ENCODE measurements at regions not wholly inside any gene's neighbourhood (a gene's known extent, or its start where the extent isn't known, plus 50 kb on each side); places are given as distances from the start of the nearest gene placed in this dataset.

- TF ChIP-seq, protein P1, sequence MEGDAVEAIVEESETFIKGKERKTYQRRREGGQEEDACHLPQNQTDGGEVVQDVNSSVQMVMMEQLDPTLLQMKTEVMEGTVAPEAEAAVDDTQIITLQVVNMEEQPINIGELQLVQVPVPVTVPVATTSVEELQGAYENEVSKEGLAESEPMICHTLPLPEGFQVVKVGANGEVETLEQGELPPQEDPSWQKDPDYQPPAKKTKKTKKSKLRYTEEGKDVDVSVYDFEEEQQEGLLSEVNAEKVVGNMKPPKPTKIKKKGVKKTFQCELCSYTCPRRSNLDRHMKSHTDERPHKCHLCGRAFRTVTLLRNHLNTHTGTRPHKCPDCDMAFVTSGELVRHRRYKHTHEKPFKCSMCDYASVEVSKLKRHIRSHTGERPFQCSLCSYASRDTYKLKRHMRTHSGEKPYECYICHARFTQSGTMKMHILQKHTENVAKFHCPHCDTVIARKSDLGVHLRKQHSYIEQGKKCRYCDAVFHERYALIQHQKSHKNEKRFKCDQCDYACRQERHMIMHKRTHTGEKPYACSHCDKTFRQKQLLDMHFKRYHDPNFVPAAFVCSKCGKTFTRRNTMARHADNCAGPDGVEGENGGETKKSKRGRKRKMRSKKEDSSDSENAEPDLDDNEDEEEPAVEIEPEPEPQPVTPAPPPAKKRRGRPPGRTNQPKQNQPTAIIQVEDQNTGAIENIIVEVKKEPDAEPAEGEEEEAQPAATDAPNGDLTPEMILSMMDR (IDR thresholded peaks at IDR 0.05): no peak
- H3K4me1 ChIP-seq: no peaks in the 10 kb centered on the region
- no peaks in the 10 kb centered on the region for H3K36me3 ChIP-seq
- DNase-seq (ENCODE audit: low spot score in 2 of 2): no peak
- intact Hi-C loops (cut with DNase I): no loop called here
- no peaks in the 10 kb centered on the region for H3K9me3 ChIP-seq
- no peak overlapping the region for H3K27ac ChIP-seq
- H3K4me3 ChIP-seq: no peak overlapping the region
- H3K27me3 ChIP-seq: no peaks in the 10 kb centered on the region
Measured at GRCh38 chr6:132244744-132245143, 156.5 kb downstream of the MOXD1 start.

GRCh38 chr6:132236744-132237143 is 164.5 kb downstream of the MOXD1 start:
- Histone ChIP-seq H3K27me3 (no peaks in the 10 kb centered on the region), H3K4me3 (no peak overlapping the region), H3K27ac (no peak overlapping the region), H3K4me1 (no peaks in the 10 kb centered on the region), H3K36me3 (no peaks in the 10 kb centered on the region), H3K9me3 (no peaks in the 10 kb centered on the region)
- intact Hi-C loops (cut with DNase I): no loop called here
- TF ChIP-seq, protein P1 (IDR thresholded peaks at IDR 0.05): no peak
- DNase-seq (ENCODE audit: low spot score in 2 of 2): no peak

- Histone ChIP-seq H3K27me3 (no peaks in the 10 kb centered on the region), H3K27ac (no peak overlapping the region), H3K36me3 (no peaks in the 10 kb centered on the region), H3K4me3 (no peak overlapping the region), H3K9me3 (no peaks in the 10 kb centered on the region), H3K4me1 (no peaks in the 10 kb centered on the region)
- intact Hi-C loops (cut with DNase I): no loop called here
- no peak for DNase-seq (ENCODE audit: low spot score in 2 of 2)
- TF ChIP-seq, protein P1 (IDR thresholded peaks at IDR 0.05): no peak
Measured at GRCh38 chr6:132236281-132236680, 165.0 kb downstream of the MOXD1 start.

DNA sequence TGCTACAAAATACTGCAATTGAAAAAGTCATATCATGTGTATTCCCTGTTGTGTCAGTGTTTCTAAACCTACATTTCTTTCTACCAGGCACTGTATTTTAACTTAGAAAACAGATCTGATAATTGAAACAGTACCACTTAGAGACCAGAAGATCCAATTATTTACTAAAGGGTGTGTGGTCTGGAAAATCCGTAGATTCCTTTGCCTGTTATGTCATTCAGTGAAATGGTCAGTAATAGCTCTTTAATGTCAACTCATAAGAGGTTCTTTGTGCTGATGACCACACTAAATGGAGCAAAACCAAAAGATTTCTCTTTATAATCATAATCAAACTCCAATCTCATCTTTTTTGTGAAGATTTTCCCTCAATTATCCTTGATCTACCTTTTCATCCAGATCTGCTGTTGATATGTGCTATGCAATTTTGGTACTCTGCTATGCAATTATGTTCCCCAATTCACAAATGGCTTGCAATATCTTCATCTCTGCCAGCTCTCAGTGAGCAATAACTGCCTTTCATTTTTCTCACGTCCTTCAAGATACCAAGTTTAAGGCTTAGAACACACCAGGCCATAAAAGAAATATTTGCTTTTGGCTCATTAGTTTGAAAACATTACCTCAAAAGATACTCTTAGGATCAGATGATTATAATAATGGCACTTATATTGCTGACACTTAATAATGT is 165.5 kb downstream of the MOXD1 start:
- H3K27ac ChIP-seq: no peak overlapping the region
- H3K4me1 ChIP-seq: no peaks in the 10 kb centered on the region
- intact Hi-C loops (cut with DNase I): no loop called here
- H3K9me3 ChIP-seq: no peaks in the 10 kb centered on the region
- no peak overlapping the region for H3K4me3 ChIP-seq
- TF ChIP-seq, protein P1 (IDR thresholded peaks at IDR 0.05): no peak
- DNase-seq (ENCODE audit: low spot score in 2 of 2): no peak
- H3K27me3 ChIP-seq: no peaks in the 10 kb centered on the region
- H3K36me3 ChIP-seq: no peaks in the 10 kb centered on the region

DNA sequence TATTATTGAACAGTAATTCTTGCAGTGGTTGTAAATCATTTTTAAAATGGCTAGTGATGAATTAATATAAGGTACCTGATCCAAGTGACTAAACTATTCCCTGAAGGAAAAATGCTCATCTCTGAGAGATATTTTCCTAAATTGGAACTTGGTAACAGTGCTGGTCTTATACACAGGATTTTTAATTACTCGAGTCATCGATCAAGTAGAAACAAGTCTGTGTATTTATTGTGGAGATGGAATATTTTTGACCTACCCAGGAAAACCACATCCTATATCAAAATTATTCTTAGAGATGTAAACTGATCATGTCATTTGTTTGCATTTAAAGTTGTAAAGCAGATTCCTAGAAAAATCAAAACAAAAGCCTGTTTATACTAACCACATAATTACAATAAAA is 166.9 kb downstream of the MOXD1 start:
- TF ChIP-seq, protein P1 (IDR thresholded peaks at IDR 0.05): no peak
- Histone ChIP-seq H3K27ac (no peak overlapping the region), H3K9me3 (no peaks in the 10 kb centered on the region), H3K27me3 (no peaks in the 10 kb centered on the region), H3K4me1 (no peaks in the 10 kb centered on the region), H3K4me3 (no peak overlapping the region), H3K36me3 (no peaks in the 10 kb centered on the region)
- intact Hi-C loops (cut with DNase I): no loop called here
- DNase-seq (ENCODE audit: low spot score in 2 of 2): no peak

Measured in ascending aorta (tissue), 2 donors.